ENCODE measurements at regions not wholly inside any gene's neighbourhood (a gene's known extent, or its start where the extent isn't known, plus 50 kb on each side); places are given as distances from the start of the nearest gene placed in this dataset.

DNA sequence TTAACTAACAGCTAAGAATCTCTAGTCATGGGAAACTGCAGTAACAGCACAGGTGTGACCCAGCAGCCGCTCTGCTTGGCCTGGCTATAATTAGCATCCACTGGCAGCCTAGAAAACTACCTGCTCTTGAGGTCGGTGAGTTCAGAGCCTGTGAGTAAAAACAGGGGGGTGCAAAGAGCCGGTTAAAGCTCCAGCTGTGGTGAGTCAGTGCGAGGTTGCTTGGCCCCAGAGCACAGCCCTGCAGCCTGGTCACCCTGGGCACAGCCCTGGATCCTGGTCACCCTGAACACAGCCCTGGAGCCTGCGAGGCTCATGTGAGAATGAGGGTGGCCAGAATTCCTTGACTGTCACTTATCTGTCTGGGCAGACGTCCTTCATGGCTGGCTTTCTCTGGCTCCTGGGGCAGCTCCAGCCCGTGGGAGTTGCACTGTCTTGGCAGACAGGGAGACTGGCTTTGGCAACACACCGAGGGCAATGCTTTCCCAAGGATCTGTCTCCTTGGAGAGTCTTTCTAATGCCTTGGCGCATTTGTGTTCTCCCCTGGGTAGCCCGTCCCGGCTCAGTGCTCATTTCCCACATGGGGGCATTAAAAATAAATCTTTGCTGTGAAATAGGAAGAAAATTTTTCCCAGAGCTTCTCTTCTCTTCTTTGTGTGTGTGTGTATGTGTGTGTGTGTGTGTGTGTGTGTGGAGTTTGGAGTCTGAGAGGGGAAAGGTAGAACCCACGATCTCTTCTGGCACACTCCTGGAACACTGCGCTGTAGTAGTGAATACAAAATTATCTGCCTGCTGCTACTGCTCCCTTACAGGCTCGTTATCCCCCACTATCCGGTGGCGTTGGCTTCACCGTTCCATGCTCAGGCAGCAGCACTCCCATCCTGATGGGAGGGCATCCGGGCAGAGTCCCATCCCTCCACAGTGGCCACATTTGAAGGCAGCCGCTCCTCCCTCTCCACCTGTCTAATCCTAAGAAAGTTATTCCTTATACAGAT is 250.2 kb upstream of the MEX3C start:
- Histone ChIP-seq H3K27me3 (ENCODE audit: control insufficient read depth, low read length) (no peaks in the 10 kb centered on the region), H3F3A (ENCODE audit: control insufficient read depth, insufficient read depth) (no peaks in the 10 kb centered on the region), H4K20me1 (ENCODE audit: control insufficient read depth, insufficient read depth, low read depth, low read length) (no peaks in the 10 kb centered on the region), H3K36me3 (ENCODE audit: control insufficient read depth, low read length) (no peaks in the 10 kb centered on the region), H3K4me3 (ENCODE audit: low read length) (no peak overlapping the region), H3K4me2 (ENCODE audit: low read length) (no peak overlapping the region), H3K4me1 (ENCODE audit: control insufficient read depth, low read length) (no peaks in the 10 kb centered on the region), H3K9me3 (ENCODE audit: control insufficient read depth, insufficient read depth, low read length) (no peaks in the 10 kb centered on the region), H3K9me2 (replicated peaks; ENCODE audit: control insufficient read depth, low read length) (no peaks in the 10 kb centered on the region), H3K79me2 (ENCODE audit: control insufficient read depth, low read length) (no peaks in the 10 kb centered on the region), H3K27ac (ENCODE audit: low read depth, low read length) (no peak overlapping the region)
- TF ChIP-seq EZH2phosphoT487 (IDR thresholded peaks at IDR 0.05; ENCODE audit: borderline replicate concordance, low read length): no peak

GRCh38 chr18:51448949-51449348 is 251.5 kb upstream of the MEX3C start:
- Histone ChIP-seq H3K36me3 (ENCODE audit: control insufficient read depth, low read length) (no peaks in the 10 kb centered on the region), H3K9me3 (ENCODE audit: control insufficient read depth, insufficient read depth, low read length) (no peaks in the 10 kb centered on the region), H3K27me3 (ENCODE audit: control insufficient read depth, low read length) (no peaks in the 10 kb centered on the region), H3F3A (ENCODE audit: control insufficient read depth, insufficient read depth) (no peaks in the 10 kb centered on the region), H4K20me1 (ENCODE audit: control insufficient read depth, insufficient read depth, low read depth, low read length) (no peaks in the 10 kb centered on the region), H3K27ac (ENCODE audit: low read depth, low read length) (no peak overlapping the region), H3K4me1 (ENCODE audit: control insufficient read depth, low read length) (no peaks in the 10 kb centered on the region), H3K4me2 (ENCODE audit: low read length) (no peak overlapping the region), H3K4me3 (ENCODE audit: low read length) (no peak overlapping the region), H3K79me2 (ENCODE audit: control insufficient read depth, low read length) (no peaks in the 10 kb centered on the region), H3K9me2 (replicated peaks; ENCODE audit: control insufficient read depth, low read length) (no peaks in the 10 kb centered on the region)
- no peak for TF ChIP-seq EZH2phosphoT487 (IDR thresholded peaks at IDR 0.05; ENCODE audit: borderline replicate concordance, low read length)
- no peak for TF ChIP-seq CTCF (IDR thresholded peaks at IDR 0.05; ENCODE audit: low read depth, low read length, poor library complexity, severe bottlenecking)

- no peaks in the 10 kb centered on the region for H3K36me3 ChIP-seq (ENCODE audit: control insufficient read depth, low read length)
- no peaks in the 10 kb centered on the region for H3K79me2 ChIP-seq (ENCODE audit: control insufficient read depth, low read length)
- H3K4me3 ChIP-seq (ENCODE audit: low read length): no peak overlapping the region
- no peaks in the 10 kb centered on the region for H3K4me1 ChIP-seq (ENCODE audit: control insufficient read depth, low read length)
- no peak overlapping the region for H3K27ac ChIP-seq (ENCODE audit: low read depth, low read length)
- H3F3A ChIP-seq (ENCODE audit: control insufficient read depth, insufficient read depth): no peaks in the 10 kb centered on the region
- H3K9me2 ChIP-seq (replicated peaks; ENCODE audit: control insufficient read depth, low read length): no peaks in the 10 kb centered on the region
- TF ChIP-seq EZH2phosphoT487 (IDR thresholded peaks at IDR 0.05; ENCODE audit: borderline replicate concordance, low read length) (no peak), CTCF (IDR thresholded peaks at IDR 0.05; ENCODE audit: low read depth, low read length, poor library complexity, severe bottlenecking) (no peak)
- H3K27me3 ChIP-seq (ENCODE audit: control insufficient read depth, low read length): no peaks in the 10 kb centered on the region
- no peak overlapping the region for H3K4me2 ChIP-seq (ENCODE audit: low read length)
- H4K20me1 ChIP-seq (ENCODE audit: control insufficient read depth, insufficient read depth, low read depth, low read length): no peaks in the 10 kb centered on the region
- H3K9me3 ChIP-seq (ENCODE audit: control insufficient read depth, insufficient read depth, low read length): no peaks in the 10 kb centered on the region
Measured at GRCh38 chr18:51453594-51453993, 256.1 kb upstream of the MEX3C start.

DNA sequence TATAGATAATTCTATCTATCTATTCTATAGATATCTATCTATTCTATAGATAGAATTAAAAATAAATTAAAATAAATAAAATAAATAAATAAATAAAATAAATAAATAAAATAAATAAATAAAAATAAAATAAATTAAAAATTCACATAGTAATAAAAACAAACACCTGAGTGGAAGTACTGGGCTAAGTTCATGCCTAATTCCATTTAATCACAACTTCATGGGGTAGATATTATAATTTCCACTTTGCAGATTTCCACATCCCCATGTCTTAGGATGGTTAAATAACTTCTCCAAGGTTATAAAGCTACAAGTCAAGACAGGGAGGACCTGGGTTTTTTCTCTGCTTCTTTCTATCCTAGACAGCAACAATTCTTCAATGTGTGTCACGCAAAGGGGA is 261.4 kb upstream of the MEX3C start:
- H3K36me3 ChIP-seq (ENCODE audit: control insufficient read depth, low read length): no peaks in the 10 kb centered on the region
- no peaks in the 10 kb centered on the region; the same call in 1 of the 2 replicates for H3K9me2 ChIP-seq (replicated peaks; ENCODE audit: control insufficient read depth, low read length)
- no peak overlapping the region for H3K4me2 ChIP-seq (ENCODE audit: low read length)
- no peak overlapping the region for H3K27ac ChIP-seq (ENCODE audit: low read depth, low read length)
- no peaks in the 10 kb centered on the region for H3K79me2 ChIP-seq (ENCODE audit: control insufficient read depth, low read length)
- peaks cover 3% of the 10 kb centered on the region; the same call in 1 of the 2 replicates for H3K27me3 ChIP-seq (ENCODE audit: control insufficient read depth, low read length)
- no peak for TF ChIP-seq CTCF (IDR thresholded peaks at IDR 0.05; ENCODE audit: low read depth, low read length, poor library complexity, severe bottlenecking)
- no peak for TF ChIP-seq EZH2phosphoT487 (IDR thresholded peaks at IDR 0.05; ENCODE audit: borderline replicate concordance, low read length)
- H3F3A ChIP-seq (ENCODE audit: control insufficient read depth, insufficient read depth): no peaks in the 10 kb centered on the region
- no peak overlapping the region for H3K4me3 ChIP-seq (ENCODE audit: low read length)
- H3K9me3 ChIP-seq (ENCODE audit: control insufficient read depth, insufficient read depth, low read length): no peaks in the 10 kb centered on the region
- no peaks in the 10 kb centered on the region for H4K20me1 ChIP-seq (ENCODE audit: control insufficient read depth, insufficient read depth, low read depth, low read length)
- no peaks in the 10 kb centered on the region for H3K4me1 ChIP-seq (ENCODE audit: control insufficient read depth, low read length)

All from DOHH2 (cell line).